ENCODE measurements at regions not wholly inside any gene's neighbourhood (a gene's known extent, or its start where the extent isn't known, plus 50 kb on each side); places are given as distances from the start of the nearest gene placed in this dataset.
"Not testable (repeated sequence)": the region's sequence is repeated elsewhere in the genome, so short reads cannot be mapped to it uniquely, and the experiment has no call there.

DNA sequence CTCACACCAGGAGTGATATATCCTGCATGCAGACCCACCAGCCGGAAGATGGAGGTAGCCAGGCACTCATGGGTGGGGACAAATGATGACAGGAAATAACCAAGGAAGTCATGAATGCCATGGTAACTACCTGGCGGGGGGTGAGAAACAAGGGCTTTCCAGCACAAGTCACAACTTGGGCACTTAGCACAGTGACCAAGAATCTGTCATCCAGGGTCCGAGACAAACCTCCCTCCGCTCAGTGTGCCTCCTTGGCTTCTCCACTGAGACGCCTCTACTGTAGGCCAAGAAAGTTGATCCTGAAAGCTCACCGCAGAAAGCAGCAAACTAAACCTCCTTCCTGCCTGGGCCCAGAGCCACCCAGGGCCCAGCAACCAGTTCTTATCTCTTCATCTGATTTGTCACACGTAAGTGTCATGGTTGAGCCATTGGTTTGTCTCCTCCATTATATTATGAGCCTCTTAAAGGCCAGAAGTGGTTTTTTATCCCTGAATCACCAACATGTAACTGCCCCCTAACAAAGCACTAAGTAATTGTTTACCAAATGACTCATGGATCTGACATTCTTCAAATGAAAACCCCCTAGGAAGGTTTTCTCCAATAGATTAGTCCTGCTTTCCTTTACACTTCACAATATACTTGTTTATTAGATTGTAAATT, 84.3 kb upstream of the TAB2 start:
- peaks cover 3 to 5% (median 3%) of the 10 kb centered on the region in 3 donors for H3K27me3 Mint-ChIP-seq (ENCODE audit: low read depth in 3 of 3)
- peak in 1 of 3 donors; percentile 7 for DNase-seq
- peak overlapping the region in 3 of 6 donors; percentile 57 to 69 (median 58) for H3K27ac Mint-ChIP-seq
- H3K4me1 Mint-ChIP-seq = peaks cover 10 to 36% of the 10 kb centered on the region in 2 donors
- H3K9me3 Mint-ChIP-seq = peaks cover 0 to 1% (median 0%) of the 10 kb centered on the region in 6 donors
- H3K36me3 Mint-ChIP-seq = no peaks in the 10 kb centered on the region
- no peak overlapping the region for H3K4me3 Mint-ChIP-seq

- no peak for DNase-seq
- H3K27me3 Mint-ChIP-seq (ENCODE audit: low read depth in 3 of 3) = peaks cover 0 to 5% (median 3%) of the 10 kb centered on the region in 3 donors
- no peaks in the 10 kb centered on the region for H3K36me3 Mint-ChIP-seq
- H3K27ac Mint-ChIP-seq = no peak overlapping the region
- H3K9me3 Mint-ChIP-seq = peaks cover 0 to 1% (median 0%) of the 10 kb centered on the region in 6 donors
- H3K4me1 Mint-ChIP-seq = peaks cover 10 to 36% of the 10 kb centered on the region in 2 donors
- H3K4me3 Mint-ChIP-seq = peak overlapping the region in 1 of 5 donors; percentile 27
These were observed 83.2 kb upstream of the TAB2 start for GRCh38 chr6:149234051-149234962.

GRCh38 chr6:149235130-149235561, 82.4 kb upstream of the TAB2 start:
- Mint-ChIP-seq H3K27ac (no peak overlapping the region), H3K36me3 (no peaks in the 10 kb centered on the region), H3K4me3 (no peak overlapping the region), H3K27me3 (ENCODE audit: low read depth in 3 of 3) (peaks cover 0 to 5% (median 3%) of the 10 kb centered on the region in 3 donors), H3K9me3 (peaks cover 0 to 3% (median 0%) of the 10 kb centered on the region in 6 donors), H3K4me1 (peaks cover 10 to 36% of the 10 kb centered on the region in 2 donors)
- DNase-seq = no peak

DNA sequence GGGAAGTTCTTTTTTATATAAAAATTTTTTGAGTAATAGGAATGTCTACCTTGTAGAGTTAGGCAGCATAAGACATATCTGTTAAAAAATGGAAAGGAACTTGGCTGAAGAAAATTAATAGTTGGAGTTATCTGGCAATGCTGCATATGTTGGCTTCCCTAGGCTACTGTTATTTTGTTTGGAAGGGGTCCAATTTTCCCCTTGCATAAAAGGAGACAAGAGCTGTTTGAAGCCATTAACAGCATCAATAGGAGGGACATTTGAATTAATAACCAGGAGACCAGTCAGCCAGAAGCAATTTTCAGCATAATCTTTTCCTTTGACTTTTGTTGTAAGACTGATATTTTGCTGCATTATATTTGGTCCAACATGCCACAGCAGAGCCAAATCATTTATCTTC, 80.9 kb upstream of the TAB2 start:
- H3K27me3 Mint-ChIP-seq (ENCODE audit: low read depth in 3 of 3) = peaks cover 0 to 7% (median 3%) of the 10 kb centered on the region in 3 donors
- H3K4me1 Mint-ChIP-seq = peaks cover 10 to 35% of the 10 kb centered on the region in 2 donors
- no peak overlapping the region for H3K27ac Mint-ChIP-seq
- H3K4me3 Mint-ChIP-seq = no peak overlapping the region
- peaks cover 0 to 5% (median 0%) of the 10 kb centered on the region in 6 donors for H3K9me3 Mint-ChIP-seq
- no peaks in the 10 kb centered on the region for H3K36me3 Mint-ChIP-seq
- DNase-seq = no peak

DNA sequence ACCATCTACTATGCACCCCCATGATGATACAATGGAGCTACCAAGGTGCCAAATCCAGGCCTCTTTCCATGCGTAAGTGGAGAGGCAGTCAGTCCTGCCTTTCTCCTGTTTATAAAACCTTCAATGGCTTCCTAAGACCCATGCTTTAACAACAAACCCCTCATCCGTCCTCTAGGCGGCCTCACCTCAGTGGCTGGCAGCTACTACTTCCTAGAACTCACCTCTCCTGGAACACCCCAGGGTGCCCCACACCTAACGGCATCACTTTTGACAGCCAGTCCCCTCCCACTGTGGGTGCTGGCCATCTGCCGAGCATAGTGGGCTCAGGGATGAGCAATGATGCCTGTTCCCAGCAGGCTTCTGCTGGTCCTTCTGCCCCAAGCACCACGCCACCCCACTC, 80.0 kb upstream of the TAB2 start:
- no peak overlapping the region for H3K27ac Mint-ChIP-seq
- peaks cover 0 to 7% (median 1%) of the 10 kb centered on the region in 3 donors for H3K27me3 Mint-ChIP-seq (ENCODE audit: low read depth in 3 of 3)
- H3K9me3 Mint-ChIP-seq = peaks cover 0 to 5% (median 0%) of the 10 kb centered on the region in 6 donors
- H3K4me3 Mint-ChIP-seq = no peak overlapping the region
- no peak for DNase-seq
- H3K36me3 Mint-ChIP-seq = no peaks in the 10 kb centered on the region
- peaks cover 10 to 29% of the 10 kb centered on the region in 2 donors for H3K4me1 Mint-ChIP-seq

GRCh38 chr6:149239573-149240209, 77.8 kb upstream of the TAB2 start:
- H3K27me3 Mint-ChIP-seq (ENCODE audit: low read depth in 3 of 3) = peaks cover 0 to 4% (median 1%) of the 10 kb centered on the region in 3 donors
- H3K36me3 Mint-ChIP-seq = no peaks in the 10 kb centered on the region
- H3K4me1 Mint-ChIP-seq = peaks cover 0 to 7% of the 10 kb centered on the region in 2 donors
- DNase-seq = no peak
- no peak overlapping the region for H3K27ac Mint-ChIP-seq
- H3K4me3 Mint-ChIP-seq = no peak overlapping the region
- H3K9me3 Mint-ChIP-seq = peaks cover 0 to 5% (median 0%) of the 10 kb centered on the region in 6 donors

DNA sequence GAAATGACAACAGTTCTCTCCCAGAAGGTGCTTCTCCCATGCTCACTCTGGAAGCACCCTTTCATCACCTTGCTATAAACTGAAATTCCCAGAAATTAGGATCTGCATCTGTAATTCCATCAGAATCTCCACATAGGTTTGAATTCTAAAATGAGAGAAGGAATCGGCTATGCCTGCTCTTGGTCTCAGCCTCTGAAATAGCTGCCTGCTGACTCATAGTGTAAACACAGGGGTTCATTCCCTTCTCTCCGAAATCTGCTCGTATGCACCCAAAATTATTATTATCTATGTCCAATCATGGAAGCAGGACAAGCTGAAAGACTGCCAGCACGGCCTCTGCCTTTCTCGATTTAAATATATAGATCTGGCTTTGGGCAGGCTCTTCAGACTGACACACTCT, 74.6 kb upstream of the TAB2 start:
- Mint-ChIP-seq H3K9me3 (peaks cover 0 to 4% (median 0%) of the 10 kb centered on the region in 6 donors), H3K27ac (no peak overlapping the region), H3K27me3 (ENCODE audit: low read depth in 3 of 3) (peaks cover 1 to 6% (median 3%) of the 10 kb centered on the region in 3 donors), H3K4me3 (no peak overlapping the region), H3K36me3 (no peaks in the 10 kb centered on the region), H3K4me1 (no peaks in the 10 kb centered on the region)
- no peak for DNase-seq

DNA sequence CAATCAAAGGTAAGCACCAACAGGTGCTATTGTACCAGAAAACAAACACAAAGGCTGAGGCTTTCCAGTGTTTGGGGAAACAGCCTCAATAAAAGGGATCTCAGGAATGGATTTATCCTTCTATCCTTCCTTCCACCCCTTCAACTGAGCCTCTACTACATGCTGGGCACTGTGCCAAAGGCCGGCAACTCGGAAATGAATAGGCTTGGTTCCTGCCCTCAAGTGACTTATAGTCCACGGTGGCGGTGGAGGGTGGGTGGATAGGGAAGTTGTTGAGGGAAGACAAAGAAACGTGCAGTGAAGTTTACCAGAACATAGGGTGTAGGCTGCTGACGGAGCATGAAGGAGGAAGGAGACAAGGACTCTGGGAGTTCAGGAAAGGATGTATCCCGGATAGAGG, 73.4 kb upstream of the TAB2 start:
- Mint-ChIP-seq H3K27me3 (ENCODE audit: low read depth in 3 of 3) (peaks cover 3 to 6% (median 3%) of the 10 kb centered on the region in 3 donors), H3K9me3 (peaks cover 0 to 4% (median 0%) of the 10 kb centered on the region in 6 donors), H3K36me3 (no peaks in the 10 kb centered on the region), H3K4me3 (no peak overlapping the region), H3K4me1 (no peaks in the 10 kb centered on the region), H3K27ac (no peak overlapping the region)
- DNase-seq = no peak

- Mint-ChIP-seq H3K27me3 (ENCODE audit: low read depth in 3 of 3) (peaks cover 1 to 7% (median 6%) of the 10 kb centered on the region in 3 donors), H3K4me1 (no peaks in the 10 kb centered on the region), H3K9me3 (no peaks in the 10 kb centered on the region), H3K27ac (no peak overlapping the region), H3K4me3 (no peak overlapping the region), H3K36me3 (no peaks in the 10 kb centered on the region)
- DNase-seq = no peak
These were observed 70.7 kb upstream of the TAB2 start for GRCh38 chr6:149246691-149247384.

DNA sequence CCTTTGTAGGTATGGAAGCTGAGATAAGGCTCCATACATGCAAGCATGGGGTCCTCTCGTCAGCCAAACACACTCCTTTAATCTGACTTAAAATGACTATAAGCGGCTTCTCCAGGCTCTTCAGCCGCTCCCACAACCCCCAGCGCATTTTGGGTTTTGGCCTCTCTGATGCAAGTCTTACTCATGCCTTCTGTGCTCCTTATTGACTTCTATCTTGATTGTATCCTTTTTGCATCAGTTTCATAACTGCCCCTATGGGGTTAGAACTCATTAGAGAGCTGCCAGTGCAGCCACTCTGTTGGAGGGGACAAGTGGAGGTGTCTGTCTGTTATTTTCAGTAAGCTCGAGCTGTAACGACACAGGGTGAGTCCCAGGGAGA, 70.1 kb upstream of the TAB2 start:
- no peaks in the 10 kb centered on the region for H3K9me3 Mint-ChIP-seq
- peaks cover 1 to 7% (median 6%) of the 10 kb centered on the region in 3 donors for H3K27me3 Mint-ChIP-seq (ENCODE audit: low read depth in 3 of 3)
- H3K36me3 Mint-ChIP-seq = no peaks in the 10 kb centered on the region
- no peak for DNase-seq
- no peak overlapping the region for H3K4me3 Mint-ChIP-seq
- no peaks in the 10 kb centered on the region for H3K4me1 Mint-ChIP-seq
- H3K27ac Mint-ChIP-seq = no peak overlapping the region

DNA sequence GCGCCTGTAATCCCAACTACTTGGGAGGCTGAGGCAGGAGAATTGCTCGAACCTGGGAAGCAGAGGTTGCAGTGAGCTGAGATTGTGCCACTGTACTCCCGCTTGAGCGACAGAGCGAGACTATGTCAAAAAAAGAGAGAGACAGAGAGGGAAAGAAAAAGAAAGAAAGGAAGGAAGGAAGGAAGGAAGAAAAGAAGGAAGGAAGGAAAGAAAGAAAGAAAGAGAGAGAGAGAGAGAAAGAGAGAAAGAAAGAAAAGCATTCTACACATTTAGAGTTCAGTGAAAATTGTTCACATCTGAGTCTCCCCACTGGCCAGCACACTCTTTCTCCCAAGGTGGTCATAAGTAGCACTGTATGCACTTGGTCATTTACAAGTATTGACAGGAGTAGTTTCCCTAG, 69.2 kb upstream of the TAB2 start:
- H3K27ac Mint-ChIP-seq = peak overlapping the region in 1 of 6 donors; percentile 35
- not testable (repeated sequence) for H3K27me3 Mint-ChIP-seq (ENCODE audit: low read depth in 3 of 3)

GRCh38 chr6:149248693-149249369, 68.7 kb upstream of the TAB2 start:
- no peak overlapping the region for H3K4me3 Mint-ChIP-seq
- no peaks in the 10 kb centered on the region for H3K4me1 Mint-ChIP-seq
- DNase-seq = no peak
- no peak overlapping the region for H3K27ac Mint-ChIP-seq
- H3K27me3 Mint-ChIP-seq (ENCODE audit: low read depth in 3 of 3) = peaks cover 1 to 7% (median 6%) of the 10 kb centered on the region in 3 donors
- H3K36me3 Mint-ChIP-seq = no peaks in the 10 kb centered on the region
- H3K9me3 Mint-ChIP-seq = no peaks in the 10 kb centered on the region

More for the DNA sequence above, 69.2 kb upstream of the TAB2 start:
- H3K36me3 Mint-ChIP-seq, DNase-seq, H3K4me1 Mint-ChIP-seq, H3K4me3 Mint-ChIP-seq, H3K9me3 Mint-ChIP-seq: not testable (repeated sequence)

Measured in immature natural killer cell (primary cell).